ENCODE measurements at regions not wholly inside any gene's neighbourhood (a gene's known extent, or its start where the extent isn't known, plus 50 kb on each side); places are given as distances from the start of the nearest gene placed in this dataset.

GRCh38 chr3:144622845-144623244 is 651.2 kb downstream of the DIPK2A start:
- H3K14ac ChIP-seq (ENCODE audit: insufficient read depth, low read length) = no peak overlapping the region; the same call in 1 of the 2 replicates
- H2BK120ac ChIP-seq (ENCODE audit: low read depth, low read length, poor library complexity, severe bottlenecking) = no peak overlapping the region
- no peak overlapping the region for H4K91ac ChIP-seq (ENCODE audit: insufficient read length, low read depth, low read length)
- no peak overlapping the region for H2BK12ac ChIP-seq (ENCODE audit: insufficient read length, low read depth, low read length)
- H3K27me3 ChIP-seq (ENCODE audit: insufficient read depth, low read length) = no peaks in the 10 kb centered on the region
- DNase-seq = no peak
- Mint-ChIP-seq H3K27ac (no peak overlapping the region), H3K36me3 (ENCODE audit: insufficient read depth in 1 of 3, low read depth in 3 of 3) (peaks cover 3 to 15% (median 7%) of the 10 kb centered on the region in 3 experiments; a peak in 5 of 7 replicates), H3K4me3 (no peak overlapping the region), H3K9me3 (peaks cover 9 to 11% of the 10 kb centered on the region in 2 experiments), H3K4me1 (peaks cover 14 to 15% of the 10 kb centered on the region in 2 experiments), H3K27me3 (ENCODE audit: low read depth) (no peaks in the 10 kb centered on the region)
- H3K4me2 ChIP-seq (ENCODE audit: insufficient read depth, insufficient read length, low read length) = no peak overlapping the region
- no peaks in the 10 kb centered on the region for H3K79me2 ChIP-seq (ENCODE audit: insufficient read depth, low read length)
- H3T11ph ChIP-seq (ENCODE audit: low read length) = no peak overlapping the region
- no peak overlapping the region for H2AFZ ChIP-seq (ENCODE audit: low read length)
- no peak overlapping the region for H4K5ac ChIP-seq (ENCODE audit: insufficient read length, low read depth, low read length)
- no peak overlapping the region for H4K8ac ChIP-seq (replicated peaks; ENCODE audit: insufficient read length, low read depth, low read length)
- no CpG with 5 or more reads among the region's 3 CpGs for WGBS (ENCODE audit: extremely low coverage, insufficient read length, low lambda C conversion rate)
- no peak overlapping the region for H2BK15ac ChIP-seq (ENCODE audit: low read depth, low read length)
- no peak overlapping the region for H3K18ac ChIP-seq (ENCODE audit: insufficient read length, low read depth, low read length)
- no peak overlapping the region for H3K23ac ChIP-seq (ENCODE audit: insufficient read length, low read depth, low read length)
- H2AK5ac ChIP-seq (ENCODE audit: insufficient read length, low read length) = no peak overlapping the region
- H2BK20ac ChIP-seq (ENCODE audit: low read depth, low read length, poor library complexity, severe bottlenecking) = no peak overlapping the region
- no peak overlapping the region for H2BK5ac ChIP-seq (ENCODE audit: insufficient read length, low read length)
- H3K9me3 ChIP-seq (ENCODE audit: control insufficient read depth, low read depth, low read length) = no peaks in the 10 kb centered on the region
- no peaks in the 10 kb centered on the region for H3K79me1 ChIP-seq (ENCODE audit: insufficient read depth, low read depth, low read length, poor library complexity, severe bottlenecking)
- H4K20me1 ChIP-seq (ENCODE audit: control insufficient read depth, insufficient read depth, insufficient read length) = no peaks in the 10 kb centered on the region
- H3K56ac ChIP-seq (ENCODE audit: insufficient read length, low read depth, low read length) = no peak overlapping the region
- no peaks in the 10 kb centered on the region; the same call in 1 of the 2 replicates for H3K4me1 ChIP-seq (ENCODE audit: insufficient read depth, low read length)
- no peaks in the 10 kb centered on the region for H3K23me2 ChIP-seq (ENCODE audit: insufficient read length, low read depth, low read length, poor library complexity, severe bottlenecking)
- H3K27ac ChIP-seq (ENCODE audit: insufficient read length, low read depth, low read length) = no peak overlapping the region
- no peak overlapping the region for H3K4ac ChIP-seq (ENCODE audit: low read depth, low read length)
- H3K9ac ChIP-seq (ENCODE audit: extremely low read depth, insufficient read length, low read length) = no peak overlapping the region
- TF ChIP-seq CTCF (conservative IDR thresholded peaks at IDR 0.05) = no peak

Measured in H9 (cell line).